A673 (cell line): ENCODE measurements at regions not wholly inside any gene's neighbourhood (a gene's known extent, or its start where the extent isn't known, plus 50 kb on each side); places are given as distances from the start of the nearest gene placed in this dataset.

ENCODE experiments used
- BruUV-seq: library from RNA; stranded (reverse); fragments of 400-500 nt; replicated peaks from 2 replicates; lab custom pipeline; 2021; lab: Mats Ljungman, UMichigan
- CTCF ChIA-PET: fragments of 300-600 bp; sonication (Branson Sonifier 250); formaldehyde crosslinking; loops from one replicate; lab custom pipeline; 2022; ENCODE audit warnings: antibody characterized with exemption; lab: Charles Lee
- POLR2A ChIA-PET: fragments of 300-600 bp; sonication (Branson Sonifier 250); formaldehyde crosslinking; loops from one replicate; lab custom pipeline; 2022; ENCODE audit warnings: antibody characterized with exemption; ENCODE audit not compliant: low non-redundant PET; lab: Charles Lee
- DNase-seq: peaks from one replicate; pipeline ENCODE4 v3.0.0-alpha.2; 2015; ENCODE audit warnings: low spot score
- H3K27ac ChIP-seq: fragments of 200-600 bp; sonication (generic); 2 replicates; pipeline ENCODE4 v1.5.1; 2016; ENCODE audit warnings: mixed run types, low read depth, mild to moderate bottlenecking, mixed read lengths, antibody characterized with exemption, low read length; ENCODE audit not compliant: poor library complexity, severe bottlenecking
- H3K27me3 ChIP-seq: fragments of 200-600 bp; sonication (generic); replicated peaks from 2 replicates; pipeline ENCODE4 v1.6.1; 2017; ENCODE audit warnings: mixed run types, low read depth, mild to moderate bottlenecking, mixed read lengths, antibody characterized with exemption, low read length; ENCODE audit not compliant: insufficient read depth, poor library complexity
- H3K36me3 ChIP-seq: fragments of 200-600 bp; sonication (generic); 2 replicates; pipeline ENCODE4 v1.6.1; 2016; ENCODE audit warnings: mixed run types, mild to moderate bottlenecking, mixed read lengths, antibody characterized with exemption, low read length; ENCODE audit not compliant: insufficient read depth, poor library complexity, severe bottlenecking
- H3K4me1 ChIP-seq: fragments of 200-600 bp; sonication (generic); 2 replicates; pipeline ENCODE4 v1.6.1; 2017; ENCODE audit warnings: mixed run types, mild to moderate bottlenecking, mixed read lengths, antibody characterized with exemption, low read length; ENCODE audit not compliant: insufficient read depth, poor library complexity, severe bottlenecking
- H3K4me3 ChIP-seq: fragments of 200-600 bp; sonication (generic); 2 replicates; pipeline ENCODE4 v1.5.1; 2016; ENCODE audit warnings: low read depth, mixed run types, mild to moderate bottlenecking, mixed read lengths, low read length; ENCODE audit not compliant: poor library complexity, severe bottlenecking
- H3K9me3 ChIP-seq: fragments of 200-600 bp; sonication (generic); 2 replicates; pipeline ENCODE4 v1.6.1; 2016; ENCODE audit warnings: mixed run types, low read depth, mild to moderate bottlenecking, mixed read lengths, antibody characterized with exemption, low read length; ENCODE audit not compliant: poor library complexity, severe bottlenecking
- EZH2 ChIP-seq: fragments of 200-600 bp; sonication (generic); IDR thresholded peaks from 2 replicates; pipeline ENCODE4 v1.6.1; 2017; ENCODE audit warnings: borderline replicate concordance, low read depth, mild to moderate bottlenecking, mixed read lengths, antibody characterized with exemption, low read length; ENCODE audit not compliant: poor library complexity, severe bottlenecking
- intact Hi-C: fragments of 100-400 bp; cut with micrococcal nuclease; formaldehyde crosslinking; loops from one replicate; pipeline ENCODE4 v1.10.0; 2022; ENCODE audit not compliant: unreplicated experiment
- TF ChIP-seq, protein P1 (sequence below): fragments of 300-800, 200-600 bp; sonication (generic); conservative IDR thresholded peaks from 2 replicates; pipeline ENCODE4 v1.5.1; 2017; ENCODE audit warnings: low read depth, mild to moderate bottlenecking, antibody characterized with exemption, low read length, moderate library complexity, mixed read lengths

DNA sequence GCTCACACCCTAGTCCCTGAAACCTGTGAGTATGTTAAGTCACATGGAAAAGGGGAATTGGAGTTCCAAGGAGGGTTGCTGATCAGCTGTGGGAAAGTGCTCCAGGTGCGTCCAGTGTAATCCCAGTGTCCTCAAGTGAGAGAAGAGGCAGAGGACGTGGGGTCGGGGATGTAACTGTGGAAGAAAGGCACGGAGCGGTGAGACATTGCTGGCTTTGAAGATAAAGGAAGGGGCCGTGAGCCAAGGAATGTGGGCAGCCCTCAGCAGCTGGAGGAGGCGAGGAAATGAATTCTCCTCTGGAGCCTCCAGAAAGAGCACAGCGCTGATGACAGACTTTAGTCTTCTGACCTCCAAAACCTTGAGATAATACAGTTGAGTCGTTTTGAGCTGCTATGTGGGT is 191.6 kb upstream of the TMEM132C start:
- H3K36me3 ChIP-seq = no peaks in the 10 kb centered on the region
- no peaks in the 10 kb centered on the region for H3K27me3 ChIP-seq
- TF ChIP-seq, protein P1, sequence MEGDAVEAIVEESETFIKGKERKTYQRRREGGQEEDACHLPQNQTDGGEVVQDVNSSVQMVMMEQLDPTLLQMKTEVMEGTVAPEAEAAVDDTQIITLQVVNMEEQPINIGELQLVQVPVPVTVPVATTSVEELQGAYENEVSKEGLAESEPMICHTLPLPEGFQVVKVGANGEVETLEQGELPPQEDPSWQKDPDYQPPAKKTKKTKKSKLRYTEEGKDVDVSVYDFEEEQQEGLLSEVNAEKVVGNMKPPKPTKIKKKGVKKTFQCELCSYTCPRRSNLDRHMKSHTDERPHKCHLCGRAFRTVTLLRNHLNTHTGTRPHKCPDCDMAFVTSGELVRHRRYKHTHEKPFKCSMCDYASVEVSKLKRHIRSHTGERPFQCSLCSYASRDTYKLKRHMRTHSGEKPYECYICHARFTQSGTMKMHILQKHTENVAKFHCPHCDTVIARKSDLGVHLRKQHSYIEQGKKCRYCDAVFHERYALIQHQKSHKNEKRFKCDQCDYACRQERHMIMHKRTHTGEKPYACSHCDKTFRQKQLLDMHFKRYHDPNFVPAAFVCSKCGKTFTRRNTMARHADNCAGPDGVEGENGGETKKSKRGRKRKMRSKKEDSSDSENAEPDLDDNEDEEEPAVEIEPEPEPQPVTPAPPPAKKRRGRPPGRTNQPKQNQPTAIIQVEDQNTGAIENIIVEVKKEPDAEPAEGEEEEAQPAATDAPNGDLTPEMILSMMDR = no peak
- no peak for TF ChIP-seq EZH2
- H3K4me3 ChIP-seq = no peak overlapping the region
- no peaks in the 10 kb centered on the region for H3K4me1 ChIP-seq
- intact Hi-C loops = no loop called here
- CTCF ChIA-PET = no interaction called here
- no peak for DNase-seq
- BruUV-seq = no TSS peak
- H3K27ac ChIP-seq = no peak overlapping the region
- POLR2A ChIA-PET = no interaction called here
- no peaks in the 10 kb centered on the region for H3K9me3 ChIP-seq

DNA sequence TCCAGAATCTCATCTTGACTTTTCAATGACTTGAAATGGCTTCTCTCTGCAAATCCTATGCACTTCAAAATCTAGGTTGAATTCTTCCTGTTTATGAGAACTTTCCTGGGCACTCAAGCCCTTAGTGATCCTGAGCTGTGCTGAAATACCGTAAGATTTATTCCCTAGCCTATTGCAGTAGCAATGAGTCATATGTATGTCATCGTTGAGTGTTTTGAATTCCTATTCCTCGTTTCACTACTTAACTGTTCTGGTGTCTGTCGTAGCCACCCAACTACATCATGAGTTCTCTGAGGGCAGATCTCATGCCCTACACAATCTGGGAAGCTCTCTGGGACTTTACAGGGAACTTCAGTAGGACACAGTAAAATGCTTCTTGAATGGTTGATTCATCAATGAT is 190.8 kb upstream of the TMEM132C start:
- POLR2A ChIA-PET = no interaction called here
- no peak for TF ChIP-seq EZH2
- TF ChIP-seq, protein P1 = no peak
- DNase-seq = no peak
- intact Hi-C loops = no loop called here
- Histone ChIP-seq H3K4me1 (no peaks in the 10 kb centered on the region), H3K36me3 (no peaks in the 10 kb centered on the region), H3K27ac (no peak overlapping the region), H3K27me3 (no peaks in the 10 kb centered on the region), H3K4me3 (no peak overlapping the region), H3K9me3 (no peaks in the 10 kb centered on the region)
- BruUV-seq = no TSS peak
- CTCF ChIA-PET = no interaction called here

DNA sequence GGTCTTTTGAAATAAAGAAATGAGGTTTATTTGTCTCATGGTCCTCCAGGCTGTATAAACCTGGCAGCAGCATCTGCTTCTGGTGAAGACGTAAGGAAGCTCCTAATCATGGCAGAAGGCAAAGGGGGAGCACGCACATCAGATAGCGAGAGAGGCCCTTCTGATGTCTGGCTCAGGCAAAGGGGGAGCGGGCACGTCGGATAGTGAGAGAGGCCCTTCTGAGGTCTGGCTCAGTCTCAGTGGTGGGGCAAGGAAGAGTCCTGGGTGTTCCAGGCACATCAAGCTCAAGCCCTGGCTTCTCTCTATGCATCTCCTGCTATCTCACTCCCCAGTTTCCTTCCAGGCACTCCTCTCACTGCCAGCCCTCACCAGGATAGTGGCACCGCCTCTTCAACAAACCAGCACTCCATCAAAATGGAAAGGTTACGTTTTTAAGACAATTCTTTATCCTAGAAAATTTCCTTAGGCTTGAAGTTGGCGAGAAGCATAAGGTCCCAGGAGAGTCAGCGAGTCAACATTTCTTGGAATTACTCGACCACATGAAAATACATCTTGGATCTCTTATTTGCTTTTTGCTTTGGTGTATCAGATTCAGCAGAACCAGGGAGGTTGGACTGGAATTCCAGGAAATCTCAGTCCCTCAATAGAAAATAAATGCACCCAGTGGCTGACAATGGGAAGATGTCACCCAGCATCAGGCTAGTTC is 189.6 kb upstream of the TMEM132C start:
- DNase-seq = no peak
- BruUV-seq = no TSS peak
- no peaks in the 10 kb centered on the region for H3K27me3 ChIP-seq
- CTCF ChIA-PET = no interaction called here
- no peak overlapping the region for H3K27ac ChIP-seq
- intact Hi-C loops = no loop called here
- H3K4me3 ChIP-seq = no peak overlapping the region
- POLR2A ChIA-PET = no interaction called here
- no peaks in the 10 kb centered on the region for H3K4me1 ChIP-seq
- TF ChIP-seq, protein P1 = no peak
- no peaks in the 10 kb centered on the region for H3K36me3 ChIP-seq
- no peaks in the 10 kb centered on the region for H3K9me3 ChIP-seq
